Activated CD4-positive, alpha-beta memory T cell treated with anti-CD3 and anti-CD28 coated beads for 36 hours (primary cell): ENCODE measurements at regions not wholly inside any gene's neighbourhood (a gene's known extent, or its start where the extent isn't known, plus 50 kb on each side); places are given as distances from the start of the nearest gene placed in this dataset.

Experiments used
- CTCF ChIA-PET: fragments of 350-600 bp; sonication (Branson Sonifier 250); formaldehyde crosslinking; loops from one replicate; lab custom pipeline; 2021; ENCODE audit warnings: antibody characterized with exemption, inconsistent platforms; lab: Charles Lee
- POLR2A ChIA-PET: fragments of 350-600 bp; sonication (Branson Sonifier 250); formaldehyde crosslinking; loops from one replicate; lab custom pipeline; 2021; ENCODE audit warnings: antibody characterized with exemption; lab: Charles Lee
- DNase-seq: peaks from one replicate; pipeline ENCODE4 v3.0.0-alpha.2; 2020
- H3K27ac Mint-ChIP-seq: one replicate; pipeline ENCODE4 v1.8.0; 2021; ENCODE audit warnings: mixed read lengths
- H3K27me3 Mint-ChIP-seq: one replicate; pipeline ENCODE4 v1.8.0; 2021; ENCODE audit warnings: mixed read lengths
- H3K36me3 Mint-ChIP-seq: one replicate; pipeline ENCODE4 v1.8.0; 2021; ENCODE audit warnings: mixed read lengths
- H3K4me1 Mint-ChIP-seq: one replicate; pipeline ENCODE4 v1.8.0; 2021; ENCODE audit warnings: low read depth, mixed read lengths
- H3K4me3 Mint-ChIP-seq: one replicate; pipeline ENCODE4 v1.8.0; 2021; ENCODE audit warnings: mild to moderate bottlenecking, mixed read lengths
- H3K9me3 Mint-ChIP-seq: one replicate; pipeline ENCODE4 v1.8.0; 2021; ENCODE audit warnings: mixed read lengths
- intact Hi-C: fragments of 100-400 bp; cut with micrococcal nuclease; formaldehyde crosslinking; loops from one replicate; pipeline ENCODE4 v1.15.1; 2023

DNA sequence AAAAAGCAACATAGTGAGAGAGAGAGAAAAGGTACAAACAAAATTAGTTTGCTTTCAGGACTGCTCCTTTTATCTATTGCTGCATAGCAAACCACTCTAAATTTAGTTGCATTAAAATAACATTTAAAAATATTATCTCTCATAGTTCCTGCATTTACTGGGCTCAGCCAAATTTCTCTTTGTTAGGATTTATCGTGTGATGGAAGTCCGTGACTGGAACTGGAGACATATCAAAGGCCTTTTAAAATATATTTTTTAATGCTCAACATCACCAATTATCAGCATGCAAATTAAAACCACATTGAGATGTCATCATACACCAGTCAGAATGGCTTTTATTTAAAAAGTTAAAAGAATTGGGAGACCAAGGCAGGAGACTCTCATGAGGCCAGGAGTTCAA, 107.6 kb upstream of the SYT1 start:
- ChIA-PET CTCF (no interaction called here), POLR2A (no interaction called here)
- no peak overlapping the region for H3K27ac Mint-ChIP-seq
- no peaks in the 10 kb centered on the region for H3K27me3 Mint-ChIP-seq
- no peaks in the 10 kb centered on the region for H3K36me3 Mint-ChIP-seq
- no peaks in the 10 kb centered on the region for H3K4me1 Mint-ChIP-seq
- H3K4me3 Mint-ChIP-seq: no peak overlapping the region
- intact Hi-C loops: no loop called here
- H3K9me3 Mint-ChIP-seq: peaks cover 33% of the 10 kb centered on the region
- DNase-seq: no peak

GRCh38 chr12:78759367-78759766, 105.2 kb upstream of the SYT1 start:
- CTCF ChIA-PET: no interaction called here
- POLR2A ChIA-PET: no interaction called here
- no peak overlapping the region for H3K27ac Mint-ChIP-seq
- H3K36me3 Mint-ChIP-seq: no peaks in the 10 kb centered on the region
- no peaks in the 10 kb centered on the region for H3K27me3 Mint-ChIP-seq
- DNase-seq: no peak
- intact Hi-C loops: no loop called here
- H3K4me1 Mint-ChIP-seq: no peaks in the 10 kb centered on the region
- H3K4me3 Mint-ChIP-seq: no peak overlapping the region
- H3K9me3 Mint-ChIP-seq: peaks cover 22% of the 10 kb centered on the region

DNA sequence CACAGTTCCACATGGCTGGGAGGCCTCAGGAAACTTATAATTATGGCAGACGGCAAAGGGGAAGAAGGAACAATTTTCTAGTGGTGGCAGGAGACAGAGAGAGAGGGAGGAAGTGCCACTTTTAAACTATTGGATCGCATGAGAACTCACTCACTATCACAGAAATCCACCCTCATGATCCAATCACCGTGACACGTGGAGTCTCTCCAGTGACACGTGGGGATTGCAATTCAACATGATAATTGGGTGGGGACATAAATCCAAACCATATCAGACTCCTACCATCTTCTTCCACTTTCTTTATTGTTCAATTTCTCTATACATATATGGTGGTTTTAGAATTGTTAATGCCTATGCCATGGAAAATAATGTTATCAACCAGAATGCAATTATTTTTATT, 103.7 kb upstream of the SYT1 start:
- no peak for DNase-seq
- Mint-ChIP-seq H3K4me1 (no peaks in the 10 kb centered on the region), H3K36me3 (no peaks in the 10 kb centered on the region), H3K27me3 (no peaks in the 10 kb centered on the region), H3K9me3 (peaks cover 20% of the 10 kb centered on the region), H3K27ac (no peak overlapping the region), H3K4me3 (no peak overlapping the region)
- ChIA-PET CTCF (no interaction called here), POLR2A (no interaction called here)
- intact Hi-C loops: no loop called here

GRCh38 chr12:78764913-78765312, 99.7 kb upstream of the SYT1 start:
- no peak overlapping the region for H3K27ac Mint-ChIP-seq
- intact Hi-C loops: no loop called here
- H3K27me3 Mint-ChIP-seq: no peaks in the 10 kb centered on the region
- H3K36me3 Mint-ChIP-seq: no peaks in the 10 kb centered on the region
- CTCF ChIA-PET: no interaction called here
- no peak for DNase-seq
- POLR2A ChIA-PET: no interaction called here
- no peak overlapping the region for H3K4me3 Mint-ChIP-seq
- peaks cover 12% of the 10 kb centered on the region for H3K9me3 Mint-ChIP-seq
- H3K4me1 Mint-ChIP-seq: no peaks in the 10 kb centered on the region

- intact Hi-C loops: no loop called here
Observed at GRCh38 chr12:78767264-78767981, 97.2 kb upstream of the SYT1 start.

GRCh38 chr12:78778339-78778738, 86.2 kb upstream of the SYT1 start:
- Mint-ChIP-seq H3K4me1 (no peaks in the 10 kb centered on the region), H3K27me3 (no peaks in the 10 kb centered on the region), H3K27ac (no peak overlapping the region), H3K4me3 (no peak overlapping the region), H3K36me3 (no peaks in the 10 kb centered on the region), H3K9me3 (peaks cover 15% of the 10 kb centered on the region)
- intact Hi-C loops: no loop called here
- ChIA-PET CTCF (no interaction called here), POLR2A (no interaction called here)
- no peak for DNase-seq

More at GRCh38 chr12:78767264-78767981, 97.2 kb upstream of the SYT1 start:
- Mint-ChIP-seq H3K9me3 (peaks cover 14% of the 10 kb centered on the region), H3K4me1 (no peaks in the 10 kb centered on the region), H3K36me3 (no peaks in the 10 kb centered on the region), H3K4me3 (no peak overlapping the region), H3K27ac (no peak overlapping the region), H3K27me3 (no peaks in the 10 kb centered on the region)
- DNase-seq: no peak
- ChIA-PET POLR2A (interaction anchor here (0.6 kb wide), 1 partner anchor 41 kb away, joined by 4 read pairs; no protein-coding TSS in a partner anchor), CTCF (no interaction called here)

- no peak for DNase-seq
- CTCF ChIA-PET: no interaction called here
- H3K4me3 Mint-ChIP-seq: no peak overlapping the region
- no peak overlapping the region for H3K27ac Mint-ChIP-seq
- peaks cover 15% of the 10 kb centered on the region for H3K9me3 Mint-ChIP-seq
- POLR2A ChIA-PET: no interaction called here
- intact Hi-C loops: no loop called here
- no peaks in the 10 kb centered on the region for H3K36me3 Mint-ChIP-seq
- no peaks in the 10 kb centered on the region for H3K27me3 Mint-ChIP-seq
- no peaks in the 10 kb centered on the region for H3K4me1 Mint-ChIP-seq
Observed at GRCh38 chr12:78787576-78787975, 77.0 kb upstream of the SYT1 start.

- H3K27ac Mint-ChIP-seq: no peak overlapping the region
- intact Hi-C loops: no loop called here
- ChIA-PET POLR2A (no interaction called here), CTCF (no interaction called here)
- no peaks in the 10 kb centered on the region for H3K36me3 Mint-ChIP-seq
- H3K9me3 Mint-ChIP-seq: peaks cover 15% of the 10 kb centered on the region
- DNase-seq: no peak
- H3K4me1 Mint-ChIP-seq: no peaks in the 10 kb centered on the region
- H3K4me3 Mint-ChIP-seq: no peak overlapping the region
- no peaks in the 10 kb centered on the region for H3K27me3 Mint-ChIP-seq
Observed at GRCh38 chr12:78790148-78790547, 74.4 kb upstream of the SYT1 start.

GRCh38 chr12:78792052-78792698, 72.4 kb upstream of the SYT1 start:
- intact Hi-C loops: no loop called here
- Mint-ChIP-seq H3K4me3 (no peak overlapping the region), H3K9me3 (peaks cover 19% of the 10 kb centered on the region), H3K4me1 (no peaks in the 10 kb centered on the region), H3K27ac (no peak overlapping the region), H3K36me3 (no peaks in the 10 kb centered on the region), H3K27me3 (no peaks in the 10 kb centered on the region)
- ChIA-PET POLR2A (no interaction called here), CTCF (no interaction called here)
- no peak for DNase-seq

DNA sequence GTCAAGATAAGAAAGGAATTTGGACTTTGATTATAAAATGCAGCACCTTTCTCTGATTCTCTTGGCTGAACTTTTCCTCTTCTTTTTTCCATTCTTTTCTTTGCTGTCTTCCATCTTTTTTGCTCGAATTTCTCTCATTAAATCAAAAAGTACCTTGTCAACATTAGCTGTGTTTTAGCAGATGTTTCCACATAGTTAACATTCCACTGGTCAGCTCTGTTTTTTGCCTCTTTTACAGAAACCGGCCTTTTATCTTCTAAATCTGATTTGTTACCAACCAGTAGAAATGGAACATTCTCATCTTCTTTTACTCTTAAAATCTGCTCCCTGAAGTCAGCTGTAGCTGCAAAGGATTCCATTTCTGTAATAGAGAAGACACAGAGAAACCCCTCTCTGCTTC, 71.1 kb upstream of the SYT1 start:
- Mint-ChIP-seq H3K27ac (no peak overlapping the region), H3K4me3 (no peak overlapping the region), H3K9me3 (peaks cover 13% of the 10 kb centered on the region), H3K4me1 (no peaks in the 10 kb centered on the region), H3K36me3 (no peaks in the 10 kb centered on the region), H3K27me3 (no peaks in the 10 kb centered on the region)
- CTCF ChIA-PET: no interaction called here
- POLR2A ChIA-PET: no interaction called here
- intact Hi-C loops: no loop called here
- DNase-seq: no peak

DNA sequence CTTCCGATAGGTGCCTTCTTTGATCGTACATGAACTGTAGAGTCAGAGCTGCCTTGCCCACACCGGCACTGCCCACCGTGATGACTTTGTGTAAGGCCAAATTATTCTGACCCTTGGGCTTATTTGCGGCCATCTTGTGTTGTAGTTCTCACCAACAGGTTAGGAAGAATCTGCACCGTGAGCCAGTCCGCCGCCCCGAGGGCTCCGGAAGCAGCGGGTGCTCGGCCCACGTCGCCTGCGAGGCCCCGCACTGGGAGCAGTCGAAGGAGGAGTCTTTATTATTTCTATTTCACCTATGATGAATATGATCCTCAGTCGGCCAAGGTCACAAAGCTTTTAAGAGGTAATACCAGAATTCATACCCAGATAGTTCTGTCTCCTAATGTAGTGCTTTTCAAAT, 70.6 kb upstream of the SYT1 start:
- H3K27me3 Mint-ChIP-seq: no peaks in the 10 kb centered on the region
- CTCF ChIA-PET: no interaction called here
- intact Hi-C loops: no loop called here
- no peak overlapping the region for H3K4me3 Mint-ChIP-seq
- no peaks in the 10 kb centered on the region for H3K4me1 Mint-ChIP-seq
- DNase-seq: no peak
- POLR2A ChIA-PET: no interaction called here
- peaks cover 13% of the 10 kb centered on the region for H3K9me3 Mint-ChIP-seq
- H3K27ac Mint-ChIP-seq: no peak overlapping the region
- no peaks in the 10 kb centered on the region for H3K36me3 Mint-ChIP-seq

DNA sequence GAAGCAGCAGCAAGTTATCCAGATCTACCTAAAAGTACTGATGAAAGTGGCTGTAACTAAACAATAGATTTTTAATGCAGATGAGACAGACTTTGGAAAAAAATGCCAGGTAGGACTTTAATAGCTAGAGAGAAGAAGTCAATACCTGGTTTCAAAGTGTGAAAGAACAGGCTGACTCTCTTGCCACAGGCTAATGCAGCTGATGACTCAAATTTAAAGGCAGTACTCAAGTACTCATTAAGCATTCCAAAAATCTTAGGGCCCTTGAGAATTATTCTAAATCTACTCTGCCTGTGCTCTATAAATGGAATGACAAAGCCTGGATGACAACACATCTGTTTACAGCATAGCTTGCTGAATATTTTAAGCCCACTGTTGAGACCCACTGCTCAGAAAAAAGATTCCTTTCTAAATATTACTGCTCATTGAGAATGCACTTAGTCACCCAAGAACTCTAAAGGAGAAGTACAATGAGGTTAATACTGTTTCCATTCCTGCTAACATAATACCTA, 68.6 kb upstream of the SYT1 start:
- Mint-ChIP-seq H3K9me3 (peaks cover 13% of the 10 kb centered on the region), H3K4me3 (no peak overlapping the region), H3K4me1 (no peaks in the 10 kb centered on the region), H3K27ac (no peak overlapping the region), H3K27me3 (no peaks in the 10 kb centered on the region), H3K36me3 (no peaks in the 10 kb centered on the region)
- ChIA-PET POLR2A (no interaction called here), CTCF (no interaction called here)
- DNase-seq: no peak
- intact Hi-C loops: no loop called here
